Parathyroid adenoma (tissue), 2 donors: ENCODE measurements at regions not wholly inside any gene's neighbourhood (a gene's known extent, or its start where the extent isn't known, plus 50 kb on each side); places are given as distances from the start of the nearest gene placed in this dataset.

Source experiments
- H2AFZ ChIP-seq: fragments of 300-600 bp; sonication (generic); one replicate; pipeline ENCODE4 v1.7.0; 2017; ENCODE audit warnings: antibody characterized with exemption, mild to moderate bottlenecking
- H3K27ac ChIP-seq: fragments of 300-600 bp; sonication (generic); one replicate; pipeline ENCODE4 v1.7.0; 2017
- H3K27me3 ChIP-seq: fragments of 300-600 bp; sonication (generic); one replicate; pipeline ENCODE4 v1.7.0; 2017; ENCODE audit warnings: low read length; ENCODE audit not compliant: control insufficient read depth, insufficient read depth
- H3K36me3 ChIP-seq: fragments of 300-600 bp; sonication (generic); one replicate; pipeline ENCODE4 v1.7.0; 2017; ENCODE audit warnings: low read length; ENCODE audit not compliant: control insufficient read depth, insufficient read depth
- H3K4me1 ChIP-seq: fragments of 300-600 bp; sonication (generic); one replicate; pipeline ENCODE4 v1.7.0; 2017; ENCODE audit warnings: control low read depth
- H3K4me2 ChIP-seq: fragments of 300-600 bp; sonication (generic); one replicate; pipeline ENCODE4 v1.7.0; 2017; ENCODE audit warnings: low read length
- H3K4me3 ChIP-seq: fragments of 300-600 bp; sonication (generic); one replicate; pipeline ENCODE4 v1.7.0; 2017; ENCODE audit warnings: low read depth, low read length
- H3K79me2 ChIP-seq: fragments of 300-600 bp; sonication (generic); one replicate; pipeline ENCODE4 v1.7.0; 2017; ENCODE audit warnings: control low read depth
- H3K9ac ChIP-seq: fragments of 300-600 bp; sonication (generic); one replicate; pipeline ENCODE4 v1.7.0; 2017; ENCODE audit warnings: mild to moderate bottlenecking
- H3K9me3 ChIP-seq: fragments of 300-600 bp; sonication (generic); one replicate; pipeline ENCODE4 v1.7.0; 2017; ENCODE audit warnings: low read length; ENCODE audit not compliant: control insufficient read depth
- CTCF ChIP-seq: fragments of 300-600 bp; sonication (generic); IDR thresholded peaks from one replicate; pipeline ENCODE4 v1.7.0; 2017; ENCODE audit warnings: antibody characterized with exemption, mild to moderate bottlenecking
- donor health status: primary hyperparathyroidism.

- Histone ChIP-seq H3K4me1 (no peaks in the 10 kb centered on the region), H3K9me3 (no peaks in the 10 kb centered on the region), H3K9ac (no peak overlapping the region), H3K4me2 (no peak overlapping the region), H3K27me3 (no peaks in the 10 kb centered on the region), H3K36me3 (no peaks in the 10 kb centered on the region), H3K4me3 (no peak overlapping the region), H3K79me2 (no peaks in the 10 kb centered on the region), H3K27ac (no peak overlapping the region), H2AFZ (no peak overlapping the region)
- TF ChIP-seq CTCF = no peak
These were observed 766.8 kb downstream of the TLE1 start for GRCh38 chr9:80922544-80922943.

GRCh38 chr9:80906728-80907127 is 782.6 kb downstream of the TLE1 start:
- Histone ChIP-seq H3K4me1 (no peaks in the 10 kb centered on the region), H3K4me3 (no peak overlapping the region), H3K9me3 (no peaks in the 10 kb centered on the region), H3K27ac (no peak overlapping the region), H3K4me2 (no peak overlapping the region), H3K27me3 (no peaks in the 10 kb centered on the region), H3K36me3 (no peaks in the 10 kb centered on the region), H3K9ac (no peak overlapping the region), H3K79me2 (no peaks in the 10 kb centered on the region), H2AFZ (no peak overlapping the region)
- no peak for TF ChIP-seq CTCF

- Histone ChIP-seq H3K36me3 (no peaks in the 10 kb centered on the region), H3K79me2 (no peaks in the 10 kb centered on the region), H3K27ac (no peak overlapping the region), H3K9me3 (no peaks in the 10 kb centered on the region), H2AFZ (no peak overlapping the region), H3K4me1 (no peaks in the 10 kb centered on the region), H3K9ac (no peak overlapping the region), H3K4me3 (no peak overlapping the region), H3K4me2 (no peak overlapping the region), H3K27me3 (no peaks in the 10 kb centered on the region)
- no peak for TF ChIP-seq CTCF
These were observed 790.1 kb downstream of the TLE1 start for GRCh38 chr9:80899208-80899607.

- H3K4me2 ChIP-seq = no peak overlapping the region
- H2AFZ ChIP-seq = no peak overlapping the region
- no peaks in the 10 kb centered on the region for H3K9me3 ChIP-seq
- H3K27me3 ChIP-seq = no peaks in the 10 kb centered on the region
- no peak for TF ChIP-seq CTCF
- no peak overlapping the region for H3K27ac ChIP-seq
- no peak overlapping the region for H3K4me3 ChIP-seq
- H3K9ac ChIP-seq = no peak overlapping the region
- no peaks in the 10 kb centered on the region for H3K36me3 ChIP-seq
- H3K79me2 ChIP-seq = no peaks in the 10 kb centered on the region
- no peaks in the 10 kb centered on the region for H3K4me1 ChIP-seq
These were observed 796.2 kb downstream of the TLE1 start for GRCh38 chr9:80893190-80893589.

GRCh38 chr9:80892703-80893102 is 796.6 kb downstream of the TLE1 start:
- H3K27ac ChIP-seq = no peak overlapping the region
- no peak overlapping the region for H3K4me2 ChIP-seq
- no peak overlapping the region for H3K9ac ChIP-seq
- no peaks in the 10 kb centered on the region for H3K9me3 ChIP-seq
- no peak overlapping the region for H3K4me3 ChIP-seq
- TF ChIP-seq CTCF = no peak
- H2AFZ ChIP-seq = no peak overlapping the region
- no peaks in the 10 kb centered on the region for H3K27me3 ChIP-seq
- H3K36me3 ChIP-seq = no peaks in the 10 kb centered on the region
- no peaks in the 10 kb centered on the region for H3K79me2 ChIP-seq
- H3K4me1 ChIP-seq = no peaks in the 10 kb centered on the region
